SK-N-SH (cell line): ENCODE measurements at regions not wholly inside any gene's neighbourhood (a gene's known extent, or its start where the extent isn't known, plus 50 kb on each side); places are given as distances from the start of the nearest gene placed in this dataset.

Source experiments
- CHD2 ChIP-seq: fragments of 150-350 bp; IDR thresholded peaks from 2 replicates; pipeline ENCODE4 v1.6.1; 2018; ENCODE audit warnings: low read length; ENCODE audit not compliant: partially characterized antibody
- CTCF ChIP-seq: fragments of 200-600 bp; sonication (generic); IDR thresholded peaks from 2 replicates; pipeline ENCODE4 v1.6.1; 2017; ENCODE audit warnings: antibody characterized with exemption, mild to moderate bottlenecking, moderate library complexity
- EP300 ChIP-seq, 2 experiments: IDR thresholded peaks; 2 replicates each; pipeline versions ENCODE4 v1.4.0 to v1.6.1; 2012; ENCODE audit warnings: borderline replicate concordance in 1 of 2, low read depth in 1 of 2, low read length in 1 of 2
- EZH2phosphoT487 ChIP-seq: fragments of 200-600 bp; sonication (generic); IDR thresholded peaks from 2 replicates; pipeline ENCODE4 v1.6.1; 2017; ENCODE audit warnings: low read depth, mixed run types, mild to moderate bottlenecking, antibody characterized with exemption, moderate library complexity, borderline replicate concordance
- IRF3 ChIP-seq: fragments of 150-350 bp; IDR thresholded peaks from 2 replicates; pipeline ENCODE4 v1.6.1; 2016; ENCODE audit warnings: mild to moderate bottlenecking, low read depth, low read length
- JUND ChIP-seq: IDR thresholded peaks from 2 replicates; pipeline ENCODE4 v1.4.0; 2012
- MAX ChIP-seq: IDR thresholded peaks from 2 replicates; pipeline ENCODE4 v1.4.0; 2012; ENCODE audit warnings: low read depth
- MXI1 ChIP-seq: IDR thresholded peaks from 2 replicates; pipeline ENCODE4 v1.6.1; 2012; ENCODE audit warnings: mild to moderate bottlenecking, low read depth, low read length, improper control_type of control experiment
- POLR2AphosphoS5 ChIP-seq: IDR thresholded peaks from 2 replicates; pipeline ENCODE4 v1.6.1; 2012; ENCODE audit warnings: low read depth, low read length
- REST ChIP-seq: IDR thresholded peaks from 2 replicates; pipeline ENCODE4 v1.6.1; 2012; ENCODE audit warnings: mild to moderate bottlenecking, low read depth, low read length, moderate library complexity
- SIN3A ChIP-seq: IDR thresholded peaks from 2 replicates; pipeline ENCODE4 v1.6.1; 2012; ENCODE audit warnings: low read depth, mild to moderate bottlenecking, low read length, moderate library complexity, borderline replicate concordance
- TCF12 ChIP-seq: IDR thresholded peaks from 2 replicates; pipeline ENCODE4 v1.4.0; 2012

GRCh38 chr5:74054641-74055421, 428.8 kb downstream of the ARHGEF28 start:
- no peak for TF ChIP-seq IRF3
- no peak for TF ChIP-seq JUND
- no peak for TF ChIP-seq TCF12
- no peak for TF ChIP-seq MXI1
- TF ChIP-seq CHD2: no peak
- TF ChIP-seq CTCF: no peak
- TF ChIP-seq REST: no peak
- no peak for TF ChIP-seq EP300 (IDR thresholded peaks at IDR 0.05; ENCODE audit: borderline replicate concordance in 1 of 2, low read depth in 1 of 2, low read length in 1 of 2)
- TF ChIP-seq POLR2AphosphoS5: no peak
- TF ChIP-seq MAX: no peak
- no peak for TF ChIP-seq EZH2phosphoT487
- TF ChIP-seq SIN3A: no peak
